Spleen (tissue), 7 donors: ENCODE measurements at regions not wholly inside any gene's neighbourhood (a gene's known extent, or its start where the extent isn't known, plus 50 kb on each side); places are given as distances from the start of the nearest gene placed in this dataset.

Experiments
- POLR2A ChIP-seq, 3 donors: fragments of 450-650 bp; IDR thresholded peaks; one replicate each; pipeline ENCODE4 v1.5.1; 2017; ENCODE audit warnings: antibody characterized with exemption in 3 of 3, mild to moderate bottlenecking in 1 of 3
- POLR2AphosphoS5 ChIP-seq, 3 donors: sonication (generic); formaldehyde crosslinking; IDR thresholded peaks; one replicate each; pipeline ENCODE4 v1.5.1; 2017; ENCODE audit warnings: antibody characterized with exemption in 3 of 3
- TF ChIP-seq, protein P1 (sequence below), 11 experiments: fragments of 200-600 bp in 7 of 11; fragments of 450-650 bp in 4 of 11; sonication (generic) in 4 of 11; IDR thresholded peaks in 8 of 11; conservative IDR thresholded peaks in 3 of 11; 1 replicate in 7 of 11; 2 replicates in 4 of 11; pipeline versions ENCODE4 v1.4.0 to v1.8.0; 2016 to 2021; ENCODE audit warnings: antibody characterized with exemption in 11 of 11, inconsistent platforms in 4 of 11, mild to moderate bottlenecking in 1 of 11
- donor health status: DM: no; HTN: no; CAD: no; lungs with moderate emphysema.
- donor health status: DM: no; HTN: no; CAD: no.
- donor health status: DM: no; HTN: no; CAD: no.

- TF ChIP-seq, protein P1, sequence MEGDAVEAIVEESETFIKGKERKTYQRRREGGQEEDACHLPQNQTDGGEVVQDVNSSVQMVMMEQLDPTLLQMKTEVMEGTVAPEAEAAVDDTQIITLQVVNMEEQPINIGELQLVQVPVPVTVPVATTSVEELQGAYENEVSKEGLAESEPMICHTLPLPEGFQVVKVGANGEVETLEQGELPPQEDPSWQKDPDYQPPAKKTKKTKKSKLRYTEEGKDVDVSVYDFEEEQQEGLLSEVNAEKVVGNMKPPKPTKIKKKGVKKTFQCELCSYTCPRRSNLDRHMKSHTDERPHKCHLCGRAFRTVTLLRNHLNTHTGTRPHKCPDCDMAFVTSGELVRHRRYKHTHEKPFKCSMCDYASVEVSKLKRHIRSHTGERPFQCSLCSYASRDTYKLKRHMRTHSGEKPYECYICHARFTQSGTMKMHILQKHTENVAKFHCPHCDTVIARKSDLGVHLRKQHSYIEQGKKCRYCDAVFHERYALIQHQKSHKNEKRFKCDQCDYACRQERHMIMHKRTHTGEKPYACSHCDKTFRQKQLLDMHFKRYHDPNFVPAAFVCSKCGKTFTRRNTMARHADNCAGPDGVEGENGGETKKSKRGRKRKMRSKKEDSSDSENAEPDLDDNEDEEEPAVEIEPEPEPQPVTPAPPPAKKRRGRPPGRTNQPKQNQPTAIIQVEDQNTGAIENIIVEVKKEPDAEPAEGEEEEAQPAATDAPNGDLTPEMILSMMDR (IDR thresholded peaks at IDR 0.05 in 8 of 11, conservative IDR thresholded peaks at IDR 0.05 in 3 of 11): no peak
- TF ChIP-seq POLR2AphosphoS5 (IDR thresholded peaks at IDR 0.05) (peak in 1 of 3 donors; percentile 46), POLR2A (IDR thresholded peaks at IDR 0.05) (no peak)
These were observed 186.5 kb upstream of the HS6ST1 start for GRCh38 chr2:128505150-128505490.
